Neuronal stem cell (in vitro differentiated cells): ENCODE measurements at regions not wholly inside any gene's neighbourhood (a gene's known extent, or its start where the extent isn't known, plus 50 kb on each side); places are given as distances from the start of the nearest gene placed in this dataset.

Experiments used
- DNase-seq: peaks from one replicate; pipeline ENCODE4 v3.0.0-alpha.2; 2013; ENCODE audit warnings: low spot score
- H2AFZ ChIP-seq: one replicate; pipeline ENCODE4 v1.6.1; 2013; ENCODE audit warnings: mild to moderate bottlenecking, low read length, inconsistent platforms
- H2AK5ac ChIP-seq: 2 replicates; pipeline ENCODE4 v1.6.1; 2013; ENCODE audit warnings: low read depth, mild to moderate bottlenecking, inconsistent platforms, low read length, moderate library complexity, mixed read lengths
- H2BK120ac ChIP-seq: 2 replicates; pipeline ENCODE4 v1.6.1; 2013; ENCODE audit warnings: low read depth, mild to moderate bottlenecking, inconsistent platforms, low read length, moderate library complexity, mixed read lengths
- H2BK12ac ChIP-seq: one replicate; pipeline ENCODE4 v1.6.1; 2013; ENCODE audit warnings: low read length, inconsistent platforms
- H2BK15ac ChIP-seq: 2 replicates; pipeline ENCODE4 v1.6.1; 2013; ENCODE audit warnings: mild to moderate bottlenecking, low read length, inconsistent platforms, mixed read lengths
- H2BK5ac ChIP-seq: one replicate; pipeline ENCODE4 v1.6.1; 2013; ENCODE audit warnings: inconsistent platforms, mild to moderate bottlenecking, low read length, moderate library complexity
- H3K14ac ChIP-seq: one replicate; pipeline ENCODE4 v1.6.1; 2013; ENCODE audit warnings: low read length, inconsistent platforms
- H3K18ac ChIP-seq: 2 replicates; pipeline ENCODE4 v1.6.1; 2013; ENCODE audit warnings: low read length, inconsistent platforms
- H3K23ac ChIP-seq: 2 replicates; pipeline ENCODE4 v1.6.1; 2013; ENCODE audit warnings: low read depth, mild to moderate bottlenecking, mixed read lengths, low read length, inconsistent platforms; ENCODE audit not compliant: poor library complexity
- H3K27ac ChIP-seq: replicated peaks from 3 replicates; pipeline ENCODE4 v1.5.1; 2013; ENCODE audit warnings: low read length, inconsistent platforms
- H3K27me3 ChIP-seq, 3 experiments: 2 replicates each; pipeline ENCODE4 v1.6.1; 2013; ENCODE audit warnings: low read length in 3 of 3, mild to moderate bottlenecking in 2 of 3, inconsistent platforms in 1 of 3, low read depth in 1 of 3, mixed read lengths in 1 of 3, moderate library complexity in 1 of 3; ENCODE audit not compliant: control insufficient read depth in 3 of 3, insufficient read depth in 3 of 3
- H3K36me3 ChIP-seq, 2 donors: replicated peaks in 1 of 2; 2 replicates each; pipeline ENCODE4 v1.6.1; 2013; ENCODE audit warnings: low read length in 2 of 2; ENCODE audit not compliant: control insufficient read depth in 2 of 2, insufficient read depth in 2 of 2
- H3K4ac ChIP-seq: 2 replicates; pipeline ENCODE4 v1.6.1; 2013; ENCODE audit warnings: inconsistent platforms, mild to moderate bottlenecking, low read length, moderate library complexity
- H3K4me1 ChIP-seq, 2 donors: 1 replicate in 1 of 2; 2 replicates in 1 of 2; pipeline ENCODE4 v1.6.1; 2013; ENCODE audit warnings: low read length in 2 of 2, low read depth in 1 of 2; ENCODE audit not compliant: control insufficient read depth in 2 of 2, insufficient read depth in 1 of 2
- H3K4me2 ChIP-seq: one replicate; pipeline ENCODE4 v1.6.1; 2013; ENCODE audit warnings: mild to moderate bottlenecking, low read length, inconsistent platforms; ENCODE audit not compliant: insufficient read depth, poor library complexity, severe bottlenecking
- H3K4me3 ChIP-seq, 2 donors: 2 replicates each; pipeline ENCODE4 v1.5.1; 2013; ENCODE audit warnings: low read length in 2 of 2, mild to moderate bottlenecking in 2 of 2, inconsistent platforms in 1 of 2, moderate library complexity in 1 of 2
- H3K79me1 ChIP-seq: one replicate; pipeline ENCODE4 v1.6.1; 2013; ENCODE audit warnings: low read depth, mild to moderate bottlenecking, inconsistent platforms, low read length, moderate library complexity
- H3K9ac ChIP-seq: one replicate; pipeline ENCODE4 v1.6.1; 2013; ENCODE audit warnings: mild to moderate bottlenecking, low read depth, low read length, inconsistent platforms; ENCODE audit not compliant: poor library complexity
- H3K9me3 ChIP-seq, 2 donors: replicated peaks in 1 of 2; 2 replicates each; pipeline versions ENCODE3 to v1.6.1; 2013; ENCODE audit warnings: low read length in 2 of 2, mild to moderate bottlenecking in 2 of 2, inconsistent platforms in 1 of 2, low read depth in 1 of 2, mixed read lengths in 1 of 2, moderate library complexity in 1 of 2; ENCODE audit not compliant: control insufficient read depth in 2 of 2, insufficient read depth in 1 of 2
- H4K8ac ChIP-seq: one replicate; pipeline ENCODE4 v1.6.1; 2013; ENCODE audit warnings: low read depth, mild to moderate bottlenecking, inconsistent platforms, low read length, moderate library complexity
- H4K91ac ChIP-seq: one replicate; pipeline ENCODE4 v1.6.1; 2013; ENCODE audit warnings: low read length, low read depth, mild to moderate bottlenecking, inconsistent platforms; ENCODE audit not compliant: poor library complexity
- WGBS, 2 donors: extraction: QIAGEN DNeasy Blood & Tissue Kit; methylation state at CpG; one replicate each; pipeline ENCODE4 v1.1.7; 2013; ENCODE audit warnings: missing lambda C conversion rate in 2 of 2, mixed read lengths in 1 of 2; ENCODE audit not compliant: insufficient read length in 2 of 2, insufficient replicate concordance in 1 of 2; ENCODE audit errors: extremely low coverage in 2 of 2; 5-methylcytosine and 5-hydroxymethylcytosine counted together

DNA sequence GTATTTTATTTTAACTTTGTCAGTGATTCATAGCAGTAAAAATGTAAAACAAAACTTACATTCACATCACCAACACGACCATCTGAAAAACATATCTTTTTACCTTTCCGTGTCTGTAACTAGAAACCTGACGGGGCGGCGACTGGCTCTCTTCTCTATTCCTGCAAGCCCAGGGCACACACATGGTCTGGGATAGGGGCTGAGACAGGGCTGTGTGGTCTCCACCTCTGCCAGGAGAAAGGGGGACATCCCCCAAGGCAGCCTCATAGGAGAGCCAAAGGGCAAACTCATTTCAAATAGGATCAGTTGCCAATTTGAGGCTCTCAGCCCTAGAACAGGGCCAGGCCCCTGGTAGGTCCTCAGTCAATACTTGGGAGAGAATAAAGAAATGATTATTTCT, 359.4 kb downstream of the TCERG1L start:
- Histone ChIP-seq H3K4me1 (no peaks in the 10 kb centered on the region), H3K9ac (no peak overlapping the region), H3K18ac (no peak overlapping the region), H3K4ac (no peak overlapping the region), H2AK5ac (no peak overlapping the region), H3K4me2 (no peak overlapping the region), H2BK12ac (no peak overlapping the region), H3K14ac (no peak overlapping the region), H3K27ac (no peak overlapping the region), H4K8ac (no peak overlapping the region), H3K4me3 (no peak overlapping the region), H2AFZ (no peak overlapping the region), H2BK5ac (no peak overlapping the region), H3K79me1 (no peaks in the 10 kb centered on the region), H3K23ac (no peak overlapping the region), H3K27me3 (no peaks in the 10 kb centered on the region), H2BK120ac (no peak overlapping the region), H3K36me3 (no peaks in the 10 kb centered on the region), H2BK15ac (no peak overlapping the region), H4K91ac (no peak overlapping the region), H3K9me3 (no peaks in the 10 kb centered on the region)
- no CpG with 5 or more reads among the region's 5 CpGs for WGBS, 2 donors
- no peak for DNase-seq

DNA sequence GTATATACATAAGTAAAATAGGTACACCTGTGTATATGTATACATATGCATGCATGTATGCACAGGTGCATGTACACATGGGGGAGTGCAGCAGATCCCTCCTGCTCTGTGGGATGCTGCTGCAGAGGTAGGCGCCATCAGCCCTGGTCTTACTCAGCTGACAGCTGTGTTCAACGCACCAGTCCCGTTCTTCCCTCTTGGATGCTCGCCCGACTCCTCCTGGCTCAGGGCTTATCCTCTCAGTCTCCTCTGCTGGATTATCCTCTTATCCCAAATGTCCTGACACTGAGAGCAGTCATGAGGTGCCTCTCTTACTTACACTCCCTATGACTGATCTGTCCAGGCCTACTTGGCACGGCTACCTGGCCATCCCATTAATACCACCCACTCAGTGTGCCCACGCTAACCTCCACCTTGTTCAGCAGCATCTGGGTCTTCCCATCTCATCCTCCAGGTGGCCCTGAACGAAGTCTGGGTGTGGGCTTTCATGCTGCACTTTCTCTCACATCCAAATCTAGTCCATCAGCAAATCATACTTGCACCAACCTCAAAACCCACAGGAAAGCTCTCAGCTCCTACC, 357.1 kb downstream of the TCERG1L start:
- Histone ChIP-seq H2BK12ac (no peak overlapping the region), H3K23ac (no peak overlapping the region), H3K27me3 (no peaks in the 10 kb centered on the region), H3K79me1 (no peaks in the 10 kb centered on the region), H3K4ac (no peak overlapping the region), H3K4me2 (no peak overlapping the region), H4K8ac (no peak overlapping the region), H2AFZ (no peak overlapping the region), H2AK5ac (no peak overlapping the region), H2BK15ac (no peak overlapping the region), H3K18ac (no peak overlapping the region), H3K4me1 (no peaks in the 10 kb centered on the region), H4K91ac (no peak overlapping the region), H3K9ac (no peak overlapping the region), H2BK5ac (no peak overlapping the region), H3K9me3 (no peaks in the 10 kb centered on the region), H3K36me3 (no peaks in the 10 kb centered on the region), H3K14ac (no peak overlapping the region), H3K4me3 (no peak overlapping the region), H2BK120ac (no peak overlapping the region), H3K27ac (no peak overlapping the region)
- no peak for DNase-seq
- no CpG with 5 or more reads among the region's 8 CpGs for WGBS, 2 donors

DNA sequence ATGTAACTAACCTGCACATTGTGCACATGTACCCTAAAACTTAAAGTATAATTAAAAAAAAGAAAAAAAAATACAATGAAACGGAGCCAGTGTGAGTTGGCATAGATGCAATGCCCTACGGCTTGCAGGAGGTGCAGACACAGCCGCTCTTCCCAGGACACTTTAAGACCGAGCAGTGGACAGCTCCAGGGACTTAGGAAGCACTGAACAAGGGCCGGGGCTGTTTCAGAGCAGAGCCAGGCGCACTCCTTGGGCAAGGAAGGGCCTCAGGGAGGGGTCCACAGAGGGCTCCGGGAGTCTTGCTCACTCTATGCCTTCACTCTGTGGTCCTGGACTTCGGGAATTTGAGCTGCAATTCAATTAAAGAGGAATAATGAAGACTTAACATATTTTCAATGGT, 355.3 kb downstream of the TCERG1L start:
- Histone ChIP-seq H3K27ac (no peak overlapping the region), H3K4ac (no peak overlapping the region), H4K8ac (no peak overlapping the region), H3K79me1 (no peaks in the 10 kb centered on the region), H3K14ac (no peak overlapping the region), H3K4me1 (no peaks in the 10 kb centered on the region), H3K9me3 (no peaks in the 10 kb centered on the region), H2BK5ac (no peak overlapping the region), H3K9ac (no peak overlapping the region), H2BK12ac (no peak overlapping the region), H3K18ac (no peak overlapping the region), H3K23ac (no peak overlapping the region), H2AK5ac (no peak overlapping the region), H3K36me3 (no peaks in the 10 kb centered on the region), H3K4me2 (no peak overlapping the region), H3K27me3 (no peaks in the 10 kb centered on the region), H2BK120ac (no peak overlapping the region), H2AFZ (no peak overlapping the region), H2BK15ac (no peak overlapping the region), H4K91ac (no peak overlapping the region), H3K4me3 (no peak overlapping the region)
- no CpG with 5 or more reads among the region's 8 CpGs for WGBS, 2 donors
- no peak for DNase-seq

DNA sequence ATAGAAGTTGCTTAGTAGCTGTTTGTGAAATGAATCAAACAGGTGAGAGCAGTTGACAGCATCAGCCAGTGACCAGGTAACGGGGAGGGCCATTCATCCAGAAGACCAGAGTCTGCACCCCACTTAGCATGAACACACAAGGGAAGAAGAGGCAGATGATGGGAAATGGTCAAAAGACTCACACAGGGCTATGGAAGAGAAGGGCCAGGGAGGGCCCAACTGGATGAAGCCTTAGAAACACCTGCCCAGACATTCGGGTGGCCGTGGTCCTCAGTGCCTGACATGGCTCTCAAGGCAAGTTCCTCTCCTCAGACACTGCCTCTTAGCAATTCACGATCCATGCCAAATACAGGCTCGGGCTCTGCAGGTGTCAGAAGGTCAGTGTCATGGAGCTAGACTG, 354.1 kb downstream of the TCERG1L start:
- no peak overlapping the region for H4K8ac ChIP-seq
- no peak overlapping the region for H3K4me3 ChIP-seq
- H2AFZ ChIP-seq = no peak overlapping the region
- no peak overlapping the region for H2BK12ac ChIP-seq
- H3K9ac ChIP-seq = no peak overlapping the region
- H3K27ac ChIP-seq = no peak overlapping the region
- H3K9me3 ChIP-seq = no peaks in the 10 kb centered on the region
- no peaks in the 10 kb centered on the region for H3K36me3 ChIP-seq
- no peak overlapping the region for H3K4ac ChIP-seq
- no peak overlapping the region for H2BK120ac ChIP-seq
- no peak overlapping the region for H3K23ac ChIP-seq
- H3K27me3 ChIP-seq = no peaks in the 10 kb centered on the region
- no peak for DNase-seq
- no peaks in the 10 kb centered on the region for H3K79me1 ChIP-seq
- no peak overlapping the region for H2AK5ac ChIP-seq
- H3K4me1 ChIP-seq = no peaks in the 10 kb centered on the region
- H4K91ac ChIP-seq = no peak overlapping the region
- no peak overlapping the region for H2BK5ac ChIP-seq
- WGBS, 2 donors = no CpG with 5 or more reads among the region's 5 CpGs
- no peak overlapping the region for H3K18ac ChIP-seq
- H3K4me2 ChIP-seq = no peak overlapping the region
- H2BK15ac ChIP-seq = no peak overlapping the region
- no peak overlapping the region for H3K14ac ChIP-seq
